Esophagus muscularis mucosa (tissue), 4 donors: ENCODE measurements at regions not wholly inside any gene's neighbourhood (a gene's known extent, or its start where the extent isn't known, plus 50 kb on each side); places are given as distances from the start of the nearest gene placed in this dataset.

Experiments used
- DNase-seq: peaks from one replicate; pipeline ENCODE4 v3.0.0-alpha.2; 2017; ENCODE audit errors: extremely low spot score
- H3K27ac ChIP-seq, 4 donors: fragments of 200-600 bp; sonication (generic); replicated peaks in 1 of 4; 1 replicate in 3 of 4; 2 replicates in 1 of 4; pipeline ENCODE4 v1.5.1; 2016 to 2019; ENCODE audit warnings: mild to moderate bottlenecking in 1 of 4
- H3K27me3 ChIP-seq, 4 donors: fragments of 200-600 bp; sonication (generic); one replicate each; pipeline versions ENCODE4 v1.5.1 to v1.6.0; 2016 to 2019
- H3K36me3 ChIP-seq, 4 donors: fragments of 200-600 bp; sonication (generic); one replicate each; pipeline ENCODE4 v1.5.1; 2016 to 2019
- H3K4me1 ChIP-seq, 4 donors: fragments of 200-600 bp; sonication (generic); one replicate each; pipeline ENCODE4 v1.5.1; 2016 to 2019
- H3K4me3 ChIP-seq, 4 donors: fragments of 200-600 bp; sonication (generic); 1 replicate in 2 of 4; 2 replicates in 2 of 4; pipeline ENCODE4 v1.5.1; 2016 to 2019; ENCODE audit warnings: mild to moderate bottlenecking in 4 of 4, moderate library complexity in 1 of 4
- H3K9me3 ChIP-seq, 4 donors: fragments of 200-600 bp; sonication (generic); 1 replicate in 3 of 4; 2 replicates in 1 of 4; pipeline ENCODE4 v1.5.1; 2016 to 2019
- EP300 ChIP-seq: sonication (generic); formaldehyde crosslinking; IDR thresholded peaks from one replicate; pipeline ENCODE4 v1.6.1; 2017; ENCODE audit warnings: antibody characterized with exemption
- POLR2A ChIP-seq: fragments of 450-650 bp; IDR thresholded peaks from one replicate; pipeline ENCODE4 v1.6.1; 2017; ENCODE audit warnings: antibody characterized with exemption, moderate library complexity, mild to moderate bottlenecking, low read depth
- POLR2AphosphoS5 ChIP-seq, 2 donors: sonication (generic); formaldehyde crosslinking; IDR thresholded peaks; one replicate each; pipeline ENCODE4 v1.6.1; 2017; ENCODE audit warnings: antibody characterized with exemption in 2 of 2
- WGBS: methylation state at CpG from one replicate; pipeline ENCODE4 v1.1.5; 2018; 5-methylcytosine and 5-hydroxymethylcytosine counted together
- intact Hi-C: fragments of 100-400 bp; cut with DNase I; formaldehyde crosslinking; loops from one replicate; pipeline ENCODE4 v1.15.1; 2023
- small RNA-seq, 3 donors: library from RNA; depleted of rRNA; stranded (forward); fragments of <200 nt; gene quantifications; one replicate each; pipeline ENCODE3, GENCODE V24; 2016
- TF ChIP-seq, protein P1 (sequence below), 3 experiments: fragments of 200-600 bp in 2 of 3; fragments of 450-650 bp in 1 of 3; sonication (generic) in 2 of 3; IDR thresholded peaks; one replicate each; pipeline ENCODE4 v1.5.1; 2017 to 2019; ENCODE audit warnings: antibody characterized with exemption in 3 of 3, mild to moderate bottlenecking in 2 of 3, moderate library complexity in 1 of 3

DNA sequence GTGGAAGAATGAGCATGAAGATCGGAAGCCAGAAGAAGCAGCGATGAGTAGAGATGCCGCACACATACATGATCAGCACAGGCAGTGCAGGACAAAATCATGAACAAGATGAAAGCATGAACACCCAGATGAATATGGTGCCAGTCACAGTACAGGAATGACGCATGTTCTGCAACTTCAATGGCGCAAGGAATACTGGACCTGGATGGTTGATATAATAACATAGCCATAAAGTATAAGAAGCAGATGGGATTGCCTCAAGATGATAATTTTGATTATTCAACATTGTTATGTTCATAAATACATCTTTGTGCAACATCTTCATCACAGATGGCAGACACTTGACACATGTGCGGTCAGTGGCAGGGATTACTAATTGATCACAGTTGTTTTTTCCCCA, 59.7 kb upstream of the SLCO3A1 start:
- H3K4me3 ChIP-seq = no peak overlapping the region
- no peak for TF ChIP-seq POLR2AphosphoS5 (IDR thresholded peaks at IDR 0.05)
- no peak for TF ChIP-seq POLR2A
- TF ChIP-seq, protein P1, sequence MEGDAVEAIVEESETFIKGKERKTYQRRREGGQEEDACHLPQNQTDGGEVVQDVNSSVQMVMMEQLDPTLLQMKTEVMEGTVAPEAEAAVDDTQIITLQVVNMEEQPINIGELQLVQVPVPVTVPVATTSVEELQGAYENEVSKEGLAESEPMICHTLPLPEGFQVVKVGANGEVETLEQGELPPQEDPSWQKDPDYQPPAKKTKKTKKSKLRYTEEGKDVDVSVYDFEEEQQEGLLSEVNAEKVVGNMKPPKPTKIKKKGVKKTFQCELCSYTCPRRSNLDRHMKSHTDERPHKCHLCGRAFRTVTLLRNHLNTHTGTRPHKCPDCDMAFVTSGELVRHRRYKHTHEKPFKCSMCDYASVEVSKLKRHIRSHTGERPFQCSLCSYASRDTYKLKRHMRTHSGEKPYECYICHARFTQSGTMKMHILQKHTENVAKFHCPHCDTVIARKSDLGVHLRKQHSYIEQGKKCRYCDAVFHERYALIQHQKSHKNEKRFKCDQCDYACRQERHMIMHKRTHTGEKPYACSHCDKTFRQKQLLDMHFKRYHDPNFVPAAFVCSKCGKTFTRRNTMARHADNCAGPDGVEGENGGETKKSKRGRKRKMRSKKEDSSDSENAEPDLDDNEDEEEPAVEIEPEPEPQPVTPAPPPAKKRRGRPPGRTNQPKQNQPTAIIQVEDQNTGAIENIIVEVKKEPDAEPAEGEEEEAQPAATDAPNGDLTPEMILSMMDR (IDR thresholded peaks at IDR 0.05) = no peak
- no peak for TF ChIP-seq EP300
- peak; percentile 47 for DNase-seq
- intact Hi-C loops = no loop called here
- H3K27ac ChIP-seq = no peak overlapping the region
- no peaks in the 10 kb centered on the region for H3K36me3 ChIP-seq
- 93% methylated on average over 6 of the region's 6 CpGs for WGBS
- H3K27me3 ChIP-seq = no peaks in the 10 kb centered on the region
- no peaks in the 10 kb centered on the region for H3K9me3 ChIP-seq
- no peaks in the 10 kb centered on the region for H3K4me1 ChIP-seq

DNA sequence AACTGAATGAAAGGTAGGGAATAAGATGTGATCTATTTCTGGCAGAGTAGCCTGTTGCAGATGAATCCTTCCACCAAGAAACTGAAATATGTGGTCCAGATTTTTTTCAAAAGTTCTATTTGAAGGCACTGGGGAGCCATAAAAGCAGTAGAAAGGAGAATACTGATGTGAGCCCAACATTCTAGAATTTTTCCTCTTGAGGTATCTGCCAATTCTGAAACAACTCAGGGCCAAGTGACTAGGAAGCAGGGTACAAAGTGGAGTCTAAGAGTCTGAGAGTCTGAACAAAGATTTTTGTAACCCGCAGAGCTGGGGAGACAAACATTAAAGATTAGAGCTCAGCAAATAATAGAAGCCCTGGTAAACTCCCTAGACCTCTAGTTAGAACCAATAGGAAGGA, 58.3 kb upstream of the SLCO3A1 start:
- Histone ChIP-seq H3K4me1 (no peaks in the 10 kb centered on the region), H3K9me3 (no peaks in the 10 kb centered on the region), H3K36me3 (no peaks in the 10 kb centered on the region), H3K4me3 (no peak overlapping the region), H3K27ac (no peak overlapping the region), H3K27me3 (no peaks in the 10 kb centered on the region)
- 95% methylated on average over 1 of the region's 1 CpG for WGBS
- intact Hi-C loops = no loop called here
- peak; percentile 14 for DNase-seq
- TF ChIP-seq POLR2A (no peak), EP300 (no peak), POLR2AphosphoS5 (IDR thresholded peaks at IDR 0.05) (no peak)
- TF ChIP-seq, protein P1 (IDR thresholded peaks at IDR 0.05) = no peak

DNA sequence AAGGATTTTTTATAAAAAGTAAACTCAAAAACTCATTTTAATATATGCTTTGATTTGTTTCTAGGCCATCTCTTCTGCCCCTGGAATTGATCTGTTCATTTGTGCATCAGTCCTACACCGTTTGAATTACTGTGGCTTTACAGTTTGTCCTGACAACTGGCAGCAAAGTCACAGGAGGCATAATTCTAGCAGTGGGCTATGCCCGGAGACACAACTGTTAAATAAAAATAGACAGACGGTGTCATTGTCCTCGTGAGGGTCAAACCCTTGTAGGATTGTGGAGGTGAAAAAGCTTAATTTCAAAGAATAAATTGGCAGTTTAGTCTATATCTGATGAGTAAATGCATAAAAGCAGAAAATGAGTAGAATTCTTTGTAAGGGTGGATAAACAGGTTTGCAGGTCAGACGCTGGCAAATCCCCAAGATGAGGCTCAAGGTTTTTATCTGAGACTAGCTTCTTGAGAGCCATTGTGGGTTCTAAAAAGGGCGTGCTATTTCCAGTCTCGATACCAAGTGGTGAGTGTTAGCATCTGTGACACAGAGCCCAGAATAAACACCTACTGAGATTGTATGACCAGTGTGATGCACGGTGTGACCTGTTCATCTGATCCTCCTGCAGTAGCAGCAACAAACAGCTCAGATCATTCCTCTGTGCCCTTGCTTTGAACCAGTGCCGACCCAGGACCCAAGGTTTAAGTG, 51.5 kb upstream of the SLCO3A1 start:
- no peak for DNase-seq
- Histone ChIP-seq H3K4me1 (no peaks in the 10 kb centered on the region), H3K27me3 (peaks cover 0 to 5% (median 0%) of the 10 kb centered on the region in 4 donors), H3K9me3 (no peaks in the 10 kb centered on the region), H3K36me3 (no peaks in the 10 kb centered on the region), H3K4me3 (no peak overlapping the region), H3K27ac (no peak overlapping the region)
- WGBS = 79% methylated on average over 8 of the region's 9 CpGs
- TF ChIP-seq EP300 (no peak), POLR2A (no peak), POLR2AphosphoS5 (IDR thresholded peaks at IDR 0.05) (no peak)
- TF ChIP-seq, protein P1 (IDR thresholded peaks at IDR 0.05) = no peak
- intact Hi-C loops = no loop called here

DNA sequence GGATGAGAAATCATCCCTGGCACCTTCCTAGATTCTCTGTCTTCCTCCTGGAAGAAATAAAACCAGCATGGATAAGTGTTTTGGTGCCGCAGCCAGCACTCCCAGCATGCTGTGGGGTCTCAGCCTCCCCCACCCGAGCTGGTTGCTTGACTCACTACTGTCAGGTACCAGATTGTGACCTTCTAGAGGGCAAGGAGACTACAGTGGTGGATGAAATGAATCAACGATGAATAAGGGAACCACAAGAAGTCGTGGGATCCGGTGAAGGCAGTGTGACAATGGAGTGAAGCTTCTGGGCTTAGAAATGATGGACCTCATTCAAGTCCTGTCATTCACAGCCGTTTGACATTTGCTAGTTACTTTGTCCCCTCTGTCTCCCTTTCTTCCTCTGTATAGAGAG, 50.2 kb upstream of the SLCO3A1 start:
- WGBS = 79% methylated on average over 6 of the region's 6 CpGs
- H3K4me1 ChIP-seq = no peaks in the 10 kb centered on the region
- DNase-seq = peak; percentile 39
- no peaks in the 10 kb centered on the region for H3K9me3 ChIP-seq
- H3K27ac ChIP-seq = no peak overlapping the region
- no peak for TF ChIP-seq POLR2A
- no peak for TF ChIP-seq EP300
- no peak for TF ChIP-seq POLR2AphosphoS5 (IDR thresholded peaks at IDR 0.05)
- TF ChIP-seq, protein P1 (IDR thresholded peaks at IDR 0.05) = no peak
- intact Hi-C loops = no loop called here
- H3K4me3 ChIP-seq = no peak overlapping the region
- H3K27me3 ChIP-seq = peaks cover 0 to 5% (median 0%) of the 10 kb centered on the region in 4 donors
- H3K36me3 ChIP-seq = no peaks in the 10 kb centered on the region

Small RNA genes lying in the stretch of these regions (small RNA-seq; reads per million reads assigned to genes)
- gene AC107958.1 = 0 reads per million in 3 donors
